ENCODE measurements at regions not wholly inside any gene's neighbourhood (a gene's known extent, or its start where the extent isn't known, plus 50 kb on each side); places are given as distances from the start of the nearest gene placed in this dataset.

GRCh38 chr20:53712212-53712977 is 118.8 kb upstream of the ZNF217 start:
- Histone ChIP-seq H4K5ac (ENCODE audit: insufficient read length, low read depth, low read length) (peak overlapping the region; percentile 68), H3K23ac (ENCODE audit: insufficient read length, low read depth, low read length) (no peak overlapping the region), H2BK120ac (ENCODE audit: low read depth, low read length, poor library complexity, severe bottlenecking) (no peak overlapping the region), H3T11ph (ENCODE audit: low read length) (no peak overlapping the region), H3K9me3 (ENCODE audit: control insufficient read depth, low read depth, low read length) (no peaks in the 10 kb centered on the region), H3K18ac (ENCODE audit: insufficient read length, low read depth, low read length) (no peak overlapping the region), H2BK12ac (ENCODE audit: insufficient read length, low read depth, low read length) (no peak overlapping the region), H4K91ac (ENCODE audit: insufficient read length, low read depth, low read length) (no peak overlapping the region), H2AFZ (ENCODE audit: low read length) (no peak overlapping the region), H3K79me2 (ENCODE audit: insufficient read depth, low read length) (no peaks in the 10 kb centered on the region), H3K79me1 (ENCODE audit: insufficient read depth, low read depth, low read length, poor library complexity, severe bottlenecking) (no peaks in the 10 kb centered on the region), H3K23me2 (ENCODE audit: insufficient read length, low read depth, low read length, poor library complexity, severe bottlenecking) (no peaks in the 10 kb centered on the region), H2BK15ac (ENCODE audit: low read depth, low read length) (no peak overlapping the region), H2AK5ac (ENCODE audit: insufficient read length, low read length) (no peak overlapping the region), H3K14ac (ENCODE audit: insufficient read depth, low read length) (no peak overlapping the region), H3K56ac (ENCODE audit: insufficient read length, low read depth, low read length) (no peak overlapping the region), H4K8ac (replicated peaks; ENCODE audit: insufficient read length, low read depth, low read length) (no peak overlapping the region), H3K27ac (ENCODE audit: insufficient read length, low read depth, low read length) (peak overlapping the region; percentile 41), H4K20me1 (ENCODE audit: control insufficient read depth, insufficient read depth, insufficient read length) (no peaks in the 10 kb centered on the region), H3K4me1 (ENCODE audit: insufficient read depth, low read length) (peaks cover 5% of the 10 kb centered on the region; the same call in 1 of the 2 replicates), H3K27me3 (ENCODE audit: insufficient read depth, low read length) (no peaks in the 10 kb centered on the region), H2BK5ac (ENCODE audit: insufficient read length, low read length) (no peak overlapping the region), H3K9ac (ENCODE audit: extremely low read depth, insufficient read length, low read length) (no peak overlapping the region), H3K4me2 (ENCODE audit: insufficient read depth, insufficient read length, low read length) (no peak overlapping the region), H3K4ac (ENCODE audit: low read depth, low read length) (no peak overlapping the region), H2BK20ac (ENCODE audit: low read depth, low read length, poor library complexity, severe bottlenecking) (no peak overlapping the region)
- Mint-ChIP-seq H3K36me3 (ENCODE audit: insufficient read depth in 1 of 3, low read depth in 3 of 3) (no peaks in the 10 kb centered on the region), H3K4me3 (no peak overlapping the region; a peak in 1 of 5 replicates), H3K27ac (peak overlapping the region; percentile 68 to 96 (median 77); a peak in 6 of 7 replicates), H3K9me3 (no peaks in the 10 kb centered on the region), H3K27me3 (ENCODE audit: low read depth) (no peaks in the 10 kb centered on the region), H3K4me1 (peaks cover 38 to 41% of the 10 kb centered on the region in 2 experiments)
- WGBS (ENCODE audit: extremely low coverage, insufficient read length, low lambda C conversion rate) = no CpG with 5 or more reads among the region's 17 CpGs
- TF ChIP-seq CTCF (conservative IDR thresholded peaks at IDR 0.05) = no peak
- DNase-seq = no peak
